ENCODE measurements at regions not wholly inside any gene's neighbourhood (a gene's known extent, or its start where the extent isn't known, plus 50 kb on each side); places are given as distances from the start of the nearest gene placed in this dataset.

DNA sequence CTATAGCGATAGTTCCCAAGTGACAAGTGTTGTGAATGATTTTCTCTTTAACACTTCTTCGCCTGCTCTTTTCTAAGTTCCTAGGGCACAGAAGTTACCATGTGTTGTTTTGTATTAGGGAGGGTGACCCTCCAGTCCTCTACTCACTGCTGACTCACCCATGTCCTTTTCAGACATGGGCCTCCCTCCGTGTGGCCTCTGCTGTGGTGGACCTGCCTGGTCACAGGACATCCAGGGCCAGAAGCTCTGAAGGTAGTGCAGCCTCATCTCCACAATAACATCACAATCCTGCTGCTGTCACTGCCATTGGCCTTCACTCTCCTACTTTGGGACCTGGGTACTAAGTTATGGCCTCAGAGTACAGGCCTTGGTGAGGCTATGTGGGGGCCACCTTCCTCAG, 87.1 kb upstream of the TNFAIP3 start:
- no peak for DNase-seq
- no peaks in the 10 kb centered on the region for H3K36me3 ChIP-seq
- 100% methylated on average over 2 of the region's 3 CpGs for WGBS (ENCODE audit: insufficient coverage, low coverage, low lambda C conversion rate, missing lambda C conversion rate)
- ATAC-seq = no peak
- H3K27me3 ChIP-seq = no peaks in the 10 kb centered on the region
- no peaks in the 10 kb centered on the region for H3K4me1 ChIP-seq
- H3K9me3 ChIP-seq = no peaks in the 10 kb centered on the region
- no peak overlapping the region for H3K27ac ChIP-seq
- no peak for TF ChIP-seq POLR2A (IDR thresholded peaks at IDR 0.05)
- TF ChIP-seq, protein P1, sequence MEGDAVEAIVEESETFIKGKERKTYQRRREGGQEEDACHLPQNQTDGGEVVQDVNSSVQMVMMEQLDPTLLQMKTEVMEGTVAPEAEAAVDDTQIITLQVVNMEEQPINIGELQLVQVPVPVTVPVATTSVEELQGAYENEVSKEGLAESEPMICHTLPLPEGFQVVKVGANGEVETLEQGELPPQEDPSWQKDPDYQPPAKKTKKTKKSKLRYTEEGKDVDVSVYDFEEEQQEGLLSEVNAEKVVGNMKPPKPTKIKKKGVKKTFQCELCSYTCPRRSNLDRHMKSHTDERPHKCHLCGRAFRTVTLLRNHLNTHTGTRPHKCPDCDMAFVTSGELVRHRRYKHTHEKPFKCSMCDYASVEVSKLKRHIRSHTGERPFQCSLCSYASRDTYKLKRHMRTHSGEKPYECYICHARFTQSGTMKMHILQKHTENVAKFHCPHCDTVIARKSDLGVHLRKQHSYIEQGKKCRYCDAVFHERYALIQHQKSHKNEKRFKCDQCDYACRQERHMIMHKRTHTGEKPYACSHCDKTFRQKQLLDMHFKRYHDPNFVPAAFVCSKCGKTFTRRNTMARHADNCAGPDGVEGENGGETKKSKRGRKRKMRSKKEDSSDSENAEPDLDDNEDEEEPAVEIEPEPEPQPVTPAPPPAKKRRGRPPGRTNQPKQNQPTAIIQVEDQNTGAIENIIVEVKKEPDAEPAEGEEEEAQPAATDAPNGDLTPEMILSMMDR (IDR thresholded peaks at IDR 0.05) = no peak
- H3K4me3 ChIP-seq = no peak overlapping the region
- intact Hi-C loops (cut with DNase I) = no loop called here

DNA sequence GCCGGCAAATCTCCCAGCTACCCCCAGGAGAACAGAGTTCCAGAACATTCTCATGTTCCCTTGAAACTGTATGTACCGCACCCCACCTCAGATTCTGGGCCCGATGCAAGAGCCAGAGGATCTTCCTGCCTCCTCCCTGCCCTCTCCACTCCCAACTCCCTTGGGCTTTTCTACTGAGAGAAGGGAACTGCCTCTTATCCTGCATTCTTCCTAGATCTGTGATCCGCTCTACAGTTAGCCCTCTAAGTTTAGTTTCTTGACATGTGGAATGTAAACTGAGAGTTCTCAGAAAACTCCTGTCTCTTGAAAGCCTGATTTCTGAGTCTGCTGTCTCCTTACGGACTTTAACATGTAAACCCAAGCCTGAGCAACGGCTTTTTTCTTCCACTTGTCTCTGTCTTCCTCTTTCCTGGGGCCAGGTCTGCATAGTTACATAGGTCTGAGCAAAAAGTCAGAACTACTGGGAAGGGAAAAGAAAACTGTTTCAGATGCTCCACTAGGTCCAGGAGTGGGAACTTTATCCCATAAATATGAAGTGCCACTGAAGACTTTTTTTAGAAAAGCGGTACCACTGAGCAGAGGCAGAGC, 86.5 kb upstream of the TNFAIP3 start:
- Histone ChIP-seq H3K9me3 (no peaks in the 10 kb centered on the region), H3K27ac (no peak overlapping the region), H3K36me3 (no peaks in the 10 kb centered on the region), H3K27me3 (no peaks in the 10 kb centered on the region), H3K4me1 (no peaks in the 10 kb centered on the region), H3K4me3 (no peak overlapping the region)
- TF ChIP-seq, protein P1 (IDR thresholded peaks at IDR 0.05) = no peak
- intact Hi-C loops (cut with DNase I) = no loop called here
- no peak for DNase-seq
- 60% methylated on average over 6 of the region's 7 CpGs for WGBS (ENCODE audit: insufficient coverage, low coverage, low lambda C conversion rate, missing lambda C conversion rate)
- no peak for ATAC-seq

DNA sequence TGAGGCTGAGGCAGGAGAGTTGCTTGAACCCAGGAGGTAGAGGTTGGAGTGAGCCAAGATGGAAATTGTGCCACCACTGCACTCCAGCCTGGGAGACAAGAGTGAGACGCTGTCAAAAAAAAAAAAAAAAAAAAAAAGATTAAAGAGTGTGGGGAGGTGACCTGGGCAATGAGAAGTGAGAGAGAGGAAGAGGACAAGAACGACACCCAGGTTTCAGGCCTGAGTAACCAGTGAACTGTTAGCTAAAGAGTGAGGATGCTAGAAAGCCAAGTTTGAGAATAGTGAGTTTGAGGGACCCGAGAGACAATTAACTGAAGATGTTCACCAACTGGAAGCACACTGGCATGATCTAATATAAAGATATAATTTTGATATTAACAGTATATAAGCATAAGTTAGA, 85.4 kb upstream of the TNFAIP3 start:
- 91% methylated on average over 3 of the region's 3 CpGs for WGBS (ENCODE audit: insufficient coverage, low coverage, low lambda C conversion rate, missing lambda C conversion rate)
- no peaks in the 10 kb centered on the region for H3K27me3 ChIP-seq
- ATAC-seq (no peak), DNase-seq (no peak)
- no peaks in the 10 kb centered on the region for H3K9me3 ChIP-seq
- no peaks in the 10 kb centered on the region for H3K4me1 ChIP-seq
- intact Hi-C loops (cut with DNase I) = no loop called here
- H3K36me3 ChIP-seq = no peaks in the 10 kb centered on the region
- no peak overlapping the region for H3K4me3 ChIP-seq
- no peak for TF ChIP-seq POLR2A (IDR thresholded peaks at IDR 0.05)
- TF ChIP-seq, protein P1 (IDR thresholded peaks at IDR 0.05) = no peak
- no peak overlapping the region for H3K27ac ChIP-seq

DNA sequence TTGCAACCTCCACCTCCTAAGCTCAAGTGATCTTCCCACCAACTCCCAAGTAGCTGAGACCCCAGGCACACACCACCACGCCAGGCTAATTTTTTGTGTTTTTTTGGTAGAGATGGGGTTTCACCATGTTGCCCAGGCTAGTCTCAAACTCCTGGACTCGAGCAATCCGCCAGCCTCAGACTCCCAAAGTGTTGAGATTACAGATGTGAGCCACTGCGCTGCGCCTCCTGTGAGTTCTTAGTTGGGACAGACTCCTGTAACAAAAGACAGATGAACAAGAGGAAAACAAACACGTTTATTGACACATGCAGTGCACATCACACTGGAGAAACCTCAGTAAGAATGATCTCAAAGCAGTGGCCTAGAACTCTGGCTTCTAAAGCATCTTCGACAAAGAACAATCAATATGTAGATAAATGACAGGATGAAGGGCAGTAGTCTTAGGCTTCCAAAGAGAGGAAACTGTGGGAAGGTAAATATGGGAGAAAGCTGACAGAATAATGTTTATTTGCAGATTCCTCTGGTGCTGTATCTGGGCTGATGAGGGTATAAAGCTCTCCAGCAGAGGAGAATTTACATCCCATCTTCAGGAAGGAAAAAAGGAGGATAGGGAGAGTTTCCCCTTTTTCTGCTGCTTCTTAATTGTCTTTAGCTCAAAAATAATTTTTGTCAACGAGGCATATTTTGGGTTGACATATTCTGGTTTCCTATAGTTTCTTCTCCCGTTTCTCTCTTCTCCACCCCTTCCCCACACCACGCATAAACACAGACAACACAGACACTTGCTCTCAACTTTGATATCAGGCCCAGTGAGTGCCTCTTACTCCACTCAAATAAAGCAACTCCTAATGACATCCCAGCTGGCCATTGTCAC, 84.7 kb upstream of the TNFAIP3 start:
- 67% methylated on average over 9 of the region's 10 CpGs for WGBS (ENCODE audit: insufficient coverage, low coverage, low lambda C conversion rate, missing lambda C conversion rate)
- intact Hi-C loops (cut with DNase I) = no loop called here
- DNase-seq (no peak), ATAC-seq (no peak)
- TF ChIP-seq, protein P1 (IDR thresholded peaks at IDR 0.05) = no peak
- TF ChIP-seq POLR2A (IDR thresholded peaks at IDR 0.05) = no peak
- H3K36me3 ChIP-seq = no peaks in the 10 kb centered on the region
- H3K4me1 ChIP-seq = no peaks in the 10 kb centered on the region
- H3K27ac ChIP-seq = no peak overlapping the region
- no peaks in the 10 kb centered on the region for H3K9me3 ChIP-seq
- H3K27me3 ChIP-seq = no peaks in the 10 kb centered on the region
- H3K4me3 ChIP-seq = no peak overlapping the region

Data from right lobe of liver (tissue), 6 donors.